Mucosa of descending colon (tissue), 3 donors: ENCODE measurements at regions not wholly inside any gene's neighbourhood (a gene's known extent, or its start where the extent isn't known, plus 50 kb on each side); places are given as distances from the start of the nearest gene placed in this dataset.

Source experiments
- ATAC-seq: fragments of 200-7000 bp; cut with Tn5 transposase; one replicate; pipeline ENCODE4 v1.9.1; 2020; ENCODE audit warnings: mild to moderate bottlenecking, moderate library complexity
- DNase-seq, 3 donors: peaks; one replicate each; pipeline ENCODE4 v3.0.0-alpha.2; 2020
- H3K36me3 ChIP-seq: fragments of 200-600 bp; one replicate; pipeline ENCODE4 v1.8.0; 2021; ENCODE audit warnings: low read depth, mild to moderate bottlenecking
- H3K4me1 ChIP-seq: fragments of 200-600 bp; one replicate; pipeline ENCODE4 v1.8.0; 2021; ENCODE audit warnings: low read depth, mild to moderate bottlenecking
- H3K4me3 ChIP-seq: fragments of 200-600 bp; one replicate; pipeline ENCODE4 v1.8.0; 2021; ENCODE audit warnings: mild to moderate bottlenecking
- H3K9me3 ChIP-seq: fragments of 200-600 bp; one replicate; pipeline ENCODE4 v1.8.0; 2021; ENCODE audit warnings: mild to moderate bottlenecking
- CTCF ChIP-seq: fragments of 200-600 bp; IDR thresholded peaks from one replicate; pipeline ENCODE4 v1.8.0; 2022; ENCODE audit warnings: antibody characterized with exemption, mild to moderate bottlenecking
- intact Hi-C, 2 donors: fragments of 100-400 bp; cut with DNase I in 1 of 2; cut with micrococcal nuclease in 1 of 2; formaldehyde crosslinking; loops; one replicate each; pipeline versions ENCODE4 v1.11.0 to v1.11.1; 2022; cut with DNase I, micrococcal nuclease
- donor health status: DM: no; HTN: no; CAD: no; lungs with moderate emphysema.
- donor health status: DM: no; HTN: no; CAD: no.
- donor health status: DM: no; HTN: yes; CAD: no.

- Histone ChIP-seq H3K9me3 (peaks cover 5% of the 10 kb centered on the region), H3K36me3 (no peaks in the 10 kb centered on the region), H3K4me1 (no peaks in the 10 kb centered on the region), H3K4me3 (no peak overlapping the region)
- DNase-seq (no peak), ATAC-seq (no peak)
- TF ChIP-seq CTCF = no peak
- intact Hi-C loops = no loop called here
Measured at GRCh38 chr6:144394210-144394609, 109.1 kb downstream of the UTRN start.

- DNase-seq (no peak), ATAC-seq (no peak)
- H3K36me3 ChIP-seq = no peaks in the 10 kb centered on the region
- H3K9me3 ChIP-seq = peaks cover 5% of the 10 kb centered on the region
- no peak overlapping the region for H3K4me3 ChIP-seq
- no peaks in the 10 kb centered on the region for H3K4me1 ChIP-seq
- intact Hi-C loops = no loop called here
- TF ChIP-seq CTCF = no peak
Measured at GRCh38 chr6:144395014-144395413, 109.9 kb downstream of the UTRN start.

- peaks cover 5% of the 10 kb centered on the region for H3K9me3 ChIP-seq
- DNase-seq = no peak
- intact Hi-C loops = no loop called here
- H3K4me3 ChIP-seq = no peak overlapping the region
- H3K36me3 ChIP-seq = no peaks in the 10 kb centered on the region
- TF ChIP-seq CTCF = no peak
- no peaks in the 10 kb centered on the region for H3K4me1 ChIP-seq
- no peak for ATAC-seq
Measured at GRCh38 chr6:144395826-144396225, 110.7 kb downstream of the UTRN start.

- intact Hi-C loops = no loop called here
- no peak for ATAC-seq
- Histone ChIP-seq H3K4me3 (no peak overlapping the region), H3K4me1 (no peaks in the 10 kb centered on the region), H3K36me3 (no peaks in the 10 kb centered on the region), H3K9me3 (peaks cover 5% of the 10 kb centered on the region)
- TF ChIP-seq CTCF = no peak
- no peak for DNase-seq
Measured at GRCh38 chr6:144397141-144397540, 112.0 kb downstream of the UTRN start.

GRCh38 chr6:144400321-144400720 is 115.2 kb downstream of the UTRN start:
- ATAC-seq (no peak), DNase-seq (no peak)
- Histone ChIP-seq H3K36me3 (no peaks in the 10 kb centered on the region), H3K9me3 (peaks cover 5% of the 10 kb centered on the region), H3K4me3 (no peak overlapping the region), H3K4me1 (no peaks in the 10 kb centered on the region)
- intact Hi-C loops = no loop called here
- TF ChIP-seq CTCF = no peak
